K562 (cell line): ENCODE measurements at regions not wholly inside any gene's neighbourhood (a gene's known extent, or its start where the extent isn't known, plus 50 kb on each side); places are given as distances from the start of the nearest gene placed in this dataset.

Experiments
- ATAC-seq: fragments of 200-7000 bp; cut with Tn5 transposase; 3 replicates; pipeline ENCODE4 v1.9.1; 2020; ENCODE audit warnings: moderate library complexity
- BruUV-seq: library from RNA; stranded (reverse); fragments of 400-500 nt; replicated peaks from 2 replicates; lab custom pipeline; 2021; lab: Mats Ljungman, UMichigan
- CTCF ChIA-PET: fragments of 300-600 bp; formaldehyde crosslinking; extraction: SDS; loops from one replicate; lab custom pipeline; 2021; ENCODE audit warnings: low intra/inter-chr PET ratio; lab: Yijun Ruan, JAX
- POLR2A ChIA-PET: fragments of 300-600, 350-650 bp; sonication (Branson Sonifier 250); formaldehyde crosslinking; extraction: SDS; loops from one replicate; lab custom pipeline; 2021; ENCODE audit warnings: antibody characterized with exemption, inconsistent platforms; lab: Yijun Ruan, JAX
- DNase-seq, 4 experiments: peaks; one replicate each; pipeline versions ENCODE4 v3.0.0 to v3.0.0-alpha.2; 2011 to 2018; ENCODE audit warnings: low spot score in 3 of 4, mixed read lengths in 3 of 4; ENCODE audit errors: extremely low read depth in 1 of 4
- FAIRE-seq: peaks from 2 replicates; lab custom pipeline; 2011; peaks lifted over from hg19 to GRCh38; lab: Jason Lieb, UNC
- H2AFZ ChIP-seq: 2 replicates; pipeline ENCODE4 v1.6.0; 2011; ENCODE audit warnings: low read depth, low read length, control low read depth, inconsistent platforms
- H3K27ac ChIP-seq: fragments of 200-600 bp; 3 replicates; pipeline ENCODE4 v1.8.0; 2011; ENCODE audit warnings: low read depth, mild to moderate bottlenecking, control low read depth, inconsistent platforms, low read length, moderate library complexity, mixed read lengths; ENCODE audit errors: extremely low read depth
- H3K27me3 ChIP-seq, 2 experiments: fragments of 300-600 bp in 1 of 2; 2 replicates in 1 of 2; 3 replicates in 1 of 2; pipeline versions ENCODE4 v1.6.0 to v1.8.0; 2011; ENCODE audit warnings: inconsistent platforms in 2 of 2, low read length in 2 of 2, mild to moderate bottlenecking in 1 of 2, mixed read lengths in 1 of 2, moderate library complexity in 1 of 2; ENCODE audit not compliant: control insufficient read depth in 2 of 2, insufficient read depth in 2 of 2
- H3K36me3 ChIP-seq: fragments of 300-600 bp; 3 replicates; pipeline ENCODE4 v1.8.0; 2011; ENCODE audit warnings: mild to moderate bottlenecking, low read length, inconsistent platforms; ENCODE audit not compliant: control insufficient read depth, insufficient read depth
- H3K4me1 ChIP-seq, 2 experiments: fragments of 200-600 bp in 1 of 2; replicated peaks in 1 of 2; 2 replicates in 1 of 2; 3 replicates in 1 of 2; pipeline versions ENCODE4 v1.5.1 to v1.8.0; 2011; ENCODE audit warnings: inconsistent platforms in 2 of 2, low read length in 2 of 2, mild to moderate bottlenecking in 1 of 2, mixed read lengths in 1 of 2, moderate library complexity in 1 of 2; ENCODE audit not compliant: control insufficient read depth in 2 of 2, insufficient read depth in 2 of 2
- H3K4me2 ChIP-seq: 2 replicates; pipeline ENCODE4 v1.6.1; 2011; ENCODE audit warnings: low read length, control low read depth, inconsistent platforms, mixed read lengths; ENCODE audit not compliant: insufficient read depth
- H3K4me3 ChIP-seq: fragments of 200-600 bp; sonication (generic), shearing (Covaris generic); 2 replicates; pipeline ENCODE4 v1.5.1; 2016; ENCODE audit warnings: control low read depth, inconsistent platforms
- H3K79me2 ChIP-seq: fragments of 200-600 bp; 3 replicates; pipeline ENCODE4 v1.8.0; 2011; ENCODE audit warnings: low read length, inconsistent platforms; ENCODE audit not compliant: control insufficient read depth, insufficient read depth
- H3K9ac ChIP-seq, 2 experiments: 2 replicates each; pipeline versions ENCODE4 v1.6.0 to v1.6.1; 2011; ENCODE audit warnings: low read depth in 2 of 2, low read length in 2 of 2, control low read depth in 1 of 2, inconsistent platforms in 1 of 2, mild to moderate bottlenecking in 1 of 2, mixed read lengths in 1 of 2; ENCODE audit not compliant: insufficient read depth in 1 of 2
- H3K9me1 ChIP-seq: one replicate; pipeline ENCODE4 v1.6.0; 2011; ENCODE audit warnings: inconsistent platforms, mild to moderate bottlenecking, low read length, moderate library complexity; ENCODE audit not compliant: control insufficient read depth, insufficient read depth
- H3K9me3 ChIP-seq: replicated peaks from 2 replicates; pipeline ENCODE4 v1.5.1; 2011; ENCODE audit warnings: low read depth, low read length, inconsistent platforms; ENCODE audit not compliant: control insufficient read depth, insufficient read depth
- H4K20me1 ChIP-seq: replicated peaks from 2 replicates; pipeline ENCODE4 v1.6.1; 2011; ENCODE audit warnings: low read length, inconsistent platforms, mixed read lengths; ENCODE audit not compliant: control insufficient read depth, insufficient read depth
- ERF ChIP-seq: fragments of 450-650 bp; formaldehyde crosslinking; IDR thresholded peaks from 2 replicates; pipeline ENCODE4 v1.4.0; 2020; ENCODE audit warnings: mild to moderate bottlenecking, mixed read lengths
- FOS ChIP-seq: IDR thresholded peaks from 3 replicates; pipeline ENCODE4 v1.6.1; 2011; ENCODE audit not compliant: insufficient read length; ENCODE audit errors: extremely low read depth
- MECOM ChIP-seq: fragments of 250-450 bp; sonication (Bioruptor Pico); IDR thresholded peaks from 2 replicates; pipeline ENCODE4 v1.8.0; 2022; ENCODE audit warnings: inconsistent platforms
- MIER1 ChIP-seq: fragments of 450-650 bp; IDR thresholded peaks from 2 replicates; pipeline ENCODE4 v1.6.1; 2016; ENCODE audit warnings: antibody characterized with exemption, mild to moderate bottlenecking, low read depth
- TCF3 ChIP-seq: sonication (generic); formaldehyde crosslinking; IDR thresholded peaks from 2 replicates; pipeline ENCODE4 v1.4.0; 2020; ENCODE audit warnings: mild to moderate bottlenecking, missing genetic modification reagents
- ZBTB17 ChIP-seq: fragments of 450-650 bp; formaldehyde crosslinking; IDR thresholded peaks from 2 replicates; pipeline ENCODE4 v1.4.0; 2020; ENCODE audit warnings: mild to moderate bottlenecking
- WGBS: fragments of 100-300 bp; shearing (Covaris generic); methylation state at CpG from one replicate; pipeline ENCODE4 v1.1.6; 2016; ENCODE audit warnings: low coverage, mixed read lengths; ENCODE audit not compliant: insufficient coverage; ENCODE audit errors: missing lambda C conversion rate; 5-methylcytosine and 5-hydroxymethylcytosine counted together
- in situ Hi-C: fragments of 300-500 bp; cut with MboI; formaldehyde crosslinking; loops from 4 replicates; pipeline ENCODE4 v1.15.0; 2018; ENCODE audit warnings: inconsistent platforms, mixed read lengths
- intact Hi-C: fragments of 100-400 bp; cut with micrococcal nuclease; formaldehyde crosslinking; loops from 2 replicates; pipeline ENCODE4 v1.14.2; 2022
- TF ChIP-seq, protein P1 (sequence below): sonication (generic); formaldehyde crosslinking; IDR thresholded peaks from 2 replicates; pipeline ENCODE4 v1.8.0; 2022; ENCODE audit warnings: mild to moderate bottlenecking, missing genetic modification reagents
- TF ChIP-seq, protein P2 (sequence below): fragments of 250-450 bp; sonication (Bioruptor Pico); IDR thresholded peaks from 2 replicates; pipeline ENCODE4 v1.5.0; 2021; ENCODE audit warnings: mild to moderate bottlenecking, moderate library complexity
- TF ChIP-seq, protein P3 (sequence below): fragments of 250-450 bp; sonication (Bioruptor Pico); IDR thresholded peaks from 2 replicates; pipeline ENCODE4 v1.4.0; 2020; ENCODE audit warnings: mild to moderate bottlenecking, moderate library complexity
- TF ChIP-seq, protein P4 (sequence below): sonication (generic); formaldehyde crosslinking; IDR thresholded peaks from 2 replicates; pipeline ENCODE4 v1.8.0; 2022; ENCODE audit warnings: mild to moderate bottlenecking, missing genetic modification reagents, borderline replicate concordance

DNA sequence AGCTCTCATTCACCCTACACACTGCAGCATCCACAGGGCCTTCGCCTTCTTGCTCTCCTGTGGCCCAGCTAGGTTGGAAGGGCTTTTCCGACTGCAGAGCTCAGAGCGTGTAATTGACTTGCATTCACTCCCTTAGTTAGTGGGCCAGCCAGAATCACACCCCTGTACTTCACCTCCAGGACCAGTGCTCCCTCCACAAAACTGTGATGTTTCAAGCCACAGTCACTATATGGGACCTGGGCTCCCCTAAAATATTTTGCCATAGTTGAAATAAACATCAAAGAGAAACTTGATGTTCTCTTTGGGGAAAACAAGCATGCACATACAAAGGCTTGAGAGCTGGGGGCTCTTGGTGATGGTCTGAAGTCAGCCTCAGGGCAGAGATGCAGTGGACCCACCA, 69.7 kb upstream of the POU3F3 start:
- no peaks in the 10 kb centered on the region for H3K36me3 ChIP-seq
- TF ChIP-seq TCF3: no peak
- TF ChIP-seq ZBTB17: no peak
- no peak for TF ChIP-seq MECOM (CRISPR knock-in tag)
- TF ChIP-seq, protein P1, sequence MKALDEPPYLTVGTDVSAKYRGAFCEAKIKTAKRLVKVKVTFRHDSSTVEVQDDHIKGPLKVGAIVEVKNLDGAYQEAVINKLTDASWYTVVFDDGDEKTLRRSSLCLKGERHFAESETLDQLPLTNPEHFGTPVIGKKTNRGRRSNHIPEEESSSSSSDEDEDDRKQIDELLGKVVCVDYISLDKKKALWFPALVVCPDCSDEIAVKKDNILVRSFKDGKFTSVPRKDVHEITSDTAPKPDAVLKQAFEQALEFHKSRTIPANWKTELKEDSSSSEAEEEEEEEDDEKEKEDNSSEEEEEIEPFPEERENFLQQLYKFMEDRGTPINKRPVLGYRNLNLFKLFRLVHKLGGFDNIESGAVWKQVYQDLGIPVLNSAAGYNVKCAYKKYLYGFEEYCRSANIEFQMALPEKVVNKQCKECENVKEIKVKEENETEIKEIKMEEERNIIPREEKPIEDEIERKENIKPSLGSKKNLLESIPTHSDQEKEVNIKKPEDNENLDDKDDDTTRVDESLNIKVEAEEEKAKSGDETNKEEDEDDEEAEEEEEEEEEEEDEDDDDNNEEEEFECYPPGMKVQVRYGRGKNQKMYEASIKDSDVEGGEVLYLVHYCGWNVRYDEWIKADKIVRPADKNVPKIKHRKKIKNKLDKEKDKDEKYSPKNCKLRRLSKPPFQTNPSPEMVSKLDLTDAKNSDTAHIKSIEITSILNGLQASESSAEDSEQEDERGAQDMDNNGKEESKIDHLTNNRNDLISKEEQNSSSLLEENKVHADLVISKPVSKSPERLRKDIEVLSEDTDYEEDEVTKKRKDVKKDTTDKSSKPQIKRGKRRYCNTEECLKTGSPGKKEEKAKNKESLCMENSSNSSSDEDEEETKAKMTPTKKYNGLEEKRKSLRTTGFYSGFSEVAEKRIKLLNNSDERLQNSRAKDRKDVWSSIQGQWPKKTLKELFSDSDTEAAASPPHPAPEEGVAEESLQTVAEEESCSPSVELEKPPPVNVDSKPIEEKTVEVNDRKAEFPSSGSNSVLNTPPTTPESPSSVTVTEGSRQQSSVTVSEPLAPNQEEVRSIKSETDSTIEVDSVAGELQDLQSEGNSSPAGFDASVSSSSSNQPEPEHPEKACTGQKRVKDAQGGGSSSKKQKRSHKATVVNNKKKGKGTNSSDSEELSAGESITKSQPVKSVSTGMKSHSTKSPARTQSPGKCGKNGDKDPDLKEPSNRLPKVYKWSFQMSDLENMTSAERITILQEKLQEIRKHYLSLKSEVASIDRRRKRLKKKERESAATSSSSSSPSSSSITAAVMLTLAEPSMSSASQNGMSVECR (CRISPR knock-in tag): no peak
- no peak for TF ChIP-seq MIER1
- TF ChIP-seq, protein P2, sequence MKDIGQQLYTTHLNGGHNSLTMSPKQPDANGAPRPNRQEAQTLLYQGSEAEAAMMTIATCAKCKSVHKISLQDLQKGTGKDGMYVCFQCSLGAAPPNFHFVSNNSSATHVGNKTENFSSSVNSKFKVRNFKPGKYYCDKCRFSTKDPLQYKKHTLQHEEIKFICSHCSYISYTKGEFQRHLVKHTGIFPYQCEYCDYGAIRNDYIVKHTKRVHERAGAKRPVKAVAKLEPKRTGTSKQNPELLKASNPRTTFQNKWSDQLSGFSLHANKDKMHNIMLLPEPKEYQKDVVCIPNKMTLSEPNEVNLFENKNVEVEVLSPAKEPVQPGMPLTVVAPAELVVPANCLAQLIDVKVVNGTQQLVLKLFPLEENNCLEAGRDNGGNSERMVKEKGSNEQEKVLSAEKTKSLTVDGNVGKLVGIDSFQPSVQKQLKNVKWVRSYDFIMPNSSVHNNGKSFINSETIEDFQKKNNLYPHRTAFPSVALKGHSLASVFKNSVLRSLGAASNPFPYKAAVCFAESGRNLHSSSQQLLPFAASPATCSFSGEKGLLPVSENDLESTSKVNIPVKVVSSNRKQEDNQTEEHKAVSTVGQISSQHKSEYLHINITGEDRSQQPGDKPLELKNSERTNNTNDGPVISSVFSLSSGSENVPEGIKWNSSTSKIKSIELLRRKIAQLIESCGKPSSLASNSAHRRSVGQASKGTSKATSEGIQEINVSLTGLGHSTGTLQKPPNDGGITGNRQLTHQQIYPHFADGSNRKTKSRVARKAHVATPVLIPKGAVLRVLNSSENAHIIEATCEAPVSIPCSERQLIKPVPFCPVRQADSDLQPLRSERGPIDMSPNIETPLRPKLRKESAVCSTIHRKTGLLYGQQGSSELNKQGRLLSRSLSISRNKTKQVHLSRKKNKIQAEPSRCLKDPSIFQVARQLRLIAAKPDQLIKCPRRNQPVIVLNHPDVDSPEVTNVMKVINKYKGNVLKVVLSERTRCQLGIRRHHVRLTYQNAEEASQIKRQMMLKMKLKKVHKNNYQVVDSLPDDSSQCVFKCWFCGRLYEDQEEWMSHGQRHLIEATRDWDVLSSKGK (CRISPR knock-in tag): no peak
- TF ChIP-seq FOS: no peak
- TF ChIP-seq, protein P3, sequence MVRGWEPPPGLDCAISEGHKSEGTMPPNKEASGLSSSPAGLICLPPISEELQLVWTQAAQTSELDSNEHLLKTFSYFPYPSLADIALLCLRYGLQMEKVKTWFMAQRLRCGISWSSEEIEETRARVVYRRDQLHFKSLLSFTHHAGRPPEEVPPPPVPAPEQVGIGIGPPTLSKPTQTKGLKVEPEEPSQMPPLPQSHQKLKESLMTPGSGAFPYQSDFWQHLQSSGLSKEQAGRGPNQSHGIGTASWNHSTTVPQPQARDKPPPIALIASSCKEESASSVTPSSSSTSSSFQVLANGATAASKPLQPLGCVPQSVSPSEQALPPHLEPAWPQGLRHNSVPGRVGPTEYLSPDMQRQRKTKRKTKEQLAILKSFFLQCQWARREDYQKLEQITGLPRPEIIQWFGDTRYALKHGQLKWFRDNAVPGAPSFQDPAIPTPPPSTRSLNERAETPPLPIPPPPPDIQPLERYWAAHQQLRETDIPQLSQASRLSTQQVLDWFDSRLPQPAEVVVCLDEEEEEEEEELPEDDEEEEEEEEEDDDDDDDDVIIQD: no peak
- TF ChIP-seq, protein P4, sequence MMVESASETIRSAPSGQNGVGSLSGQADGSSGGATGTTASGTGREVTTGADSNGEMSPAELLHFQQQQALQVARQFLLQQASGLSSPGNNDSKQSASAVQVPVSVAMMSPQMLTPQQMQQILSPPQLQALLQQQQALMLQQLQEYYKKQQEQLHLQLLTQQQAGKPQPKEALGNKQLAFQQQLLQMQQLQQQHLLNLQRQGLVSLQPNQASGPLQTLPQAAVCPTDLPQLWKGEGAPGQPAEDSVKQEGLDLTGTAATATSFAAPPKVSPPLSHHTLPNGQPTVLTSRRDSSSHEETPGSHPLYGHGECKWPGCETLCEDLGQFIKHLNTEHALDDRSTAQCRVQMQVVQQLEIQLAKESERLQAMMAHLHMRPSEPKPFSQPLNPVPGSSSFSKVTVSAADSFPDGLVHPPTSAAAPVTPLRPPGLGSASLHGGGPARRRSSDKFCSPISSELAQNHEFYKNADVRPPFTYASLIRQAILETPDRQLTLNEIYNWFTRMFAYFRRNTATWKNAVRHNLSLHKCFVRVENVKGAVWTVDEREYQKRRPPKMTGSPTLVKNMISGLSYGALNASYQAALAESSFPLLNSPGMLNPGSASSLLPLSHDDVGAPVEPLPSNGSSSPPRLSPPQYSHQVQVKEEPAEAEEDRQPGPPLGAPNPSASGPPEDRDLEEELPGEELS: no peak
- TF ChIP-seq ERF (CRISPR knock-in tag): no peak
- no peaks in the 10 kb centered on the region for H3K9me1 ChIP-seq
- peaks cover 0 to 15% of the 10 kb centered on the region in 2 experiments; a peak in 3 of 5 replicates for H3K27me3 ChIP-seq
- no peak overlapping the region for H3K4me3 ChIP-seq
- no peak overlapping the region for H3K4me2 ChIP-seq
- in situ Hi-C loops: no loop called here
- H3K9ac ChIP-seq: no peak overlapping the region
- no peak for DNase-seq
- H3K27ac ChIP-seq: no peak overlapping the region
- no peaks in the 10 kb centered on the region for H3K79me2 ChIP-seq
- H2AFZ ChIP-seq: no peak overlapping the region
- ATAC-seq: no peak
- ChIA-PET POLR2A (no interaction called here), CTCF (no interaction called here)
- no TSS peak for BruUV-seq
- no peaks in the 10 kb centered on the region for H4K20me1 ChIP-seq
- intact Hi-C loops: no loop called here
- H3K4me1 ChIP-seq: no peaks in the 10 kb centered on the region
- no peak for FAIRE-seq
- no peaks in the 10 kb centered on the region for H3K9me3 ChIP-seq
- 0% methylated on average over 3 of the region's 3 CpGs for WGBS
